Epithelial cell of proximal tubule (primary cell): ENCODE measurements at regions not wholly inside any gene's neighbourhood (a gene's known extent, or its start where the extent isn't known, plus 50 kb on each side); places are given as distances from the start of the nearest gene placed in this dataset.

Experiments used
- DNase-seq: peaks from one replicate; pipeline ENCODE4 v3.0.0-alpha.2; 2011; ENCODE audit warnings: low read depth
- H3K4me3 ChIP-seq: 2 replicates; pipeline ENCODE4 v1.5.1; 2011; ENCODE audit warnings: low read depth, mild to moderate bottlenecking, low read length
- TF ChIP-seq, protein P1 (sequence below): conservative IDR thresholded peaks from 2 replicates; pipeline ENCODE4 v1.5.1; 2012; ENCODE audit warnings: low read depth, mild to moderate bottlenecking, low read length

DNA sequence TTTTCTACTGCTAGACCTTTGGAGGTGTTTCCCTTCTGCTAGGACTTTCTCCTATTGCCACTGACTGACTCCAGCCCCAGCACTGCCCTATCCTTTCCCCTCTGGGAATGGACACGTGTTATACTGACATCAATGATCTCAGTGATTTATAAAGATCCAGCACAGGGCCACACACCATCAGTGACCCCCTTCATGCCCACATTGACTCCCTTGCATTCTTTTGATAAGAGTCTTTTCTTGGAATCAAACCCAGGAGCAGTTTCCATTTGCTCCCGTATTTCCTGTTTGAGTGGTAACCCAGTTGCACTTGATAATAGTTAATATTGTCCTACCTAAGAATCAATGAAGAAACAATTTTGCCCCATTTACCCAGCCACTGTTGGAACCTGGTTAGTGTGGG lies 501.0 kb upstream of the USP24 start:
- H3K4me3 ChIP-seq: no peak overlapping the region
- DNase-seq: no peak
- TF ChIP-seq, protein P1, sequence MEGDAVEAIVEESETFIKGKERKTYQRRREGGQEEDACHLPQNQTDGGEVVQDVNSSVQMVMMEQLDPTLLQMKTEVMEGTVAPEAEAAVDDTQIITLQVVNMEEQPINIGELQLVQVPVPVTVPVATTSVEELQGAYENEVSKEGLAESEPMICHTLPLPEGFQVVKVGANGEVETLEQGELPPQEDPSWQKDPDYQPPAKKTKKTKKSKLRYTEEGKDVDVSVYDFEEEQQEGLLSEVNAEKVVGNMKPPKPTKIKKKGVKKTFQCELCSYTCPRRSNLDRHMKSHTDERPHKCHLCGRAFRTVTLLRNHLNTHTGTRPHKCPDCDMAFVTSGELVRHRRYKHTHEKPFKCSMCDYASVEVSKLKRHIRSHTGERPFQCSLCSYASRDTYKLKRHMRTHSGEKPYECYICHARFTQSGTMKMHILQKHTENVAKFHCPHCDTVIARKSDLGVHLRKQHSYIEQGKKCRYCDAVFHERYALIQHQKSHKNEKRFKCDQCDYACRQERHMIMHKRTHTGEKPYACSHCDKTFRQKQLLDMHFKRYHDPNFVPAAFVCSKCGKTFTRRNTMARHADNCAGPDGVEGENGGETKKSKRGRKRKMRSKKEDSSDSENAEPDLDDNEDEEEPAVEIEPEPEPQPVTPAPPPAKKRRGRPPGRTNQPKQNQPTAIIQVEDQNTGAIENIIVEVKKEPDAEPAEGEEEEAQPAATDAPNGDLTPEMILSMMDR: no peak

DNA sequence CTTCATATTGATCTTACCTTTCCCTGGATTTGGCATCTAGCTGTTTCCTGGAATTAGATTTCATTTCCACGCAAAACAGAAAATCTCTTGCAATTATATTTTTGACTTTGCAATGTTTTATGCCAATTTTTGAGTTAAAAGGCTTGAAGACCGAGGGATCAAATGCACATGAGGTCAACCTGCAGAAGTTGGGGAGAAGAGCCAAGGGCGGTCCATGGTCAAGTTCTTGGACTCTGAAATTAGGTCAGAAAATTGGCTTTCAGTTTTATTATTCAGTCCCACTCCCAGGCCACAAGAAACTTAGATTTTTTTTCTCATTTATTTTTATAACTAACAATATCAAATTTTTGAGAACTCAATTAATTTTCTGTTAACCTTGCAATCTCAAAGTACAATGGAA lies 499.1 kb upstream of the USP24 start:
- TF ChIP-seq, protein P1: no peak
- no peak for DNase-seq
- H3K4me3 ChIP-seq: no peak overlapping the region

- H3K4me3 ChIP-seq: no peak overlapping the region
- TF ChIP-seq, protein P1: no peak
- DNase-seq: no peak
Measured at GRCh38 chr1:55713516-55713915, 498.4 kb upstream of the USP24 start.

DNA sequence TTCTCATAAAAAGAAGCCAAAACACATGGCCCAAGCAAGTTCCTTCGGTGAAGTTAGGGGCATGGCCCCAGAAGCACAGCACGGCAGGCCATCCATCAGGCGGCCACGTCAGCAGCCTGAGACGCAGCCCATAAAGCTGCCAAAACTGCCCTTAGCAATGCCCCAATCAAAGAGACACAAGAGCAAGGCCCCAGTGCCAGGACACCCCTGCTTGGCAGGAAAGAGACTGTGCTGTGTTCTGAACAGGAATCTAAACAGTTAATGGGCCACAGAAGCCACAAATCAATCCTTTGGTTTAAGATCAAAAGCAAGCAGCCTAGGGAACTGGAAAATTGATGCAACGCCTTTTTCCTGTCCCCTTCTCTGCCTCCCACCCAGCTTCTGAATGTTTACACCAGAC lies 497.0 kb upstream of the USP24 start:
- no peak for DNase-seq

GRCh38 chr1:55708781-55709180 lies 493.6 kb upstream of the USP24 start:
- TF ChIP-seq, protein P1: no peak
- DNase-seq: no peak
- H3K4me3 ChIP-seq: no peak overlapping the region

More for the DNA sequence above, 497.0 kb upstream of the USP24 start:
- H3K4me3 ChIP-seq: no peak overlapping the region
- TF ChIP-seq, protein P1: no peak

DNA sequence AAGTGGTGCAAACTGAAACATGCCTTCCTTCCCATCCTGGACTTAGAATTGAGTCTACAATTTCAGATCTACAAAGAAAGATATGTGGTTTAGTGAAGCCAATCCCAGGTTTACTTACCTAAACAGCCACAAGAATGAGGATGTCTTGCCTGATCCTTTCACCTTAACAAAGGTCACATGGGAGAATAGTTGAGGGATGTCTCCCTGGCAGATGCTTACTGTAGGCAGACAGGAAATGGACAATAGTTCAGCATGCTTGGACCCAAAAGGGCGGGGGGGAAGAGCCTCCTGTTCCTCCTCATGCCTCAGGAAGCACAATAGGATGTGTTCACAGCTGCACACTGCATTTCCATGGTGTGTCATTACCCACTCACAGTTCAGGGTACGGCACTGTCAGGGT lies 492.7 kb upstream of the USP24 start:
- TF ChIP-seq, protein P1: no peak
- H3K4me3 ChIP-seq: no peak overlapping the region
- DNase-seq: no peak

GRCh38 chr1:55707196-55707595 lies 492.0 kb upstream of the USP24 start:
- H3K4me3 ChIP-seq: no peak overlapping the region
- TF ChIP-seq, protein P1: no peak
- no peak for DNase-seq
